Stimulated activated CD4-positive, alpha-beta T cell treated with anti-CD3 and anti-CD28 coated beads, Interleukin-1b, Interleukin-23, amount 100 ng/mL, for 4 hours (primary cell): ENCODE measurements at regions not wholly inside any gene's neighbourhood (a gene's known extent, or its start where the extent isn't known, plus 50 kb on each side); places are given as distances from the start of the nearest gene placed in this dataset.

Source experiments
- DNase-seq, 2 donors: peaks; one replicate each; pipeline ENCODE4 v3.0.0-alpha.2; 2020; ENCODE audit warnings: low read depth in 2 of 2

DNA sequence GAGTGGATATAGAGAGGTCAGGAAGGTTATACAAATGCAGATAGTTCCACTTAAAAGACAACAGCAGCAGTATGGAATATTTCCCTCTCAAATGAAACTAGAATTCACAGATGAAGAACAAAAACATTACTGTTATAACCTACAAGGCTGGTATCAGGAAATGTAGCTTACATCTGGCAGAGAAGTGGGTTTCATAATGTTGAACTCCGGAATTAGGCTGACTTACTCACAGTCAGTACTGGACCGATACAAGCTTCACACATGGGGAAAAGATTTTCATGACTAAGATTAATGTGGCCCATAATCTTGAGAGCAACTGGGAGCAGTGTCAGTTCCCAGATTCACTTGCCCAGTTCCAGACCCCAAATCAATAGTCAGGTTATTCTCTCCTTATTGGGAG, 353.9 kb downstream of the DUSP6 start:
- no peak for DNase-seq

DNA sequence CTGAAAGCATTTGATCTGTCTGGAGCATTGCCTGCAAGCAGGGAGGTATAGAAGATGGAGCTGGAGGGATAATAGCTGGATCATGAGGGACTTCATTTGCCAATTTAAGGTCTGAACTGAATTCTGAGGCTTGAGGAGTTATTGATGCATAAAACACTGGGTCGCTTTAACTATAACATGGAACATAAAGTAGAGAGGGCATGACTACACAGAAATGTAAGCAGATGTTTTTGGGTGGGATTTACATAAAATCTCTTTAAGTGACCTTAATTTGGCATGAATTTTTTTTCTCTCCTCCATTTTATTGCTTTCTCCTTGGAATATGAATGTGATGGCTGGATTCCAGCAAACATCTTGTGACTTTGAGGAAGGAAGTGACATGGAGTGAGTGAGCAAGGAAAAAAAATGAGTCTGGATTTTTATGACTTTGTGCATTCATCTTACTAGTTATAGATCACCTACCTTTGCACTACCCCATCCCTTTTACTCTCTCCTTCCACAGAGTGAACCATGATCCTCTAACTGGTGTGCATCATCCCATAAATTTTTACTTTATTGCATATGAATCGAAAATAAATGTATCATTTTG, 356.0 kb downstream of the DUSP6 start:
- DNase-seq = no peak

DNA sequence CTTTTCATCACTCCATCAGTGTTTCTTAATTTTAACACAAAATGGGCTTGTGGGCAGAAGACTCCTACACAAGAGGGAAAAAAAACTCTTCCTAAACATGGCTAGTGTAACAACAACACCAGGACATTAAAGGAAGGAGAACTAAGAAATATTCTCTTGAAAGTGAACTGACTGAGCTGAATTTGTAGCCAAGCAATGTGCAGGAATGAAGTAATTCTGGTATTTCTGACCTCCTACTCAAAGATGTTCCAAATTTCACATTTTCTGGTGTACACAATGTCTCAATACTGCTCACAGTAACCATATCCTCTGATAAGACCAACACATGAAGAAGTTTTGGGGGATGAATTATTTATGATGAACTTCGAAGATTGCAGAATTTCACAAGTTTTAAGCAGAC, 357.3 kb downstream of the DUSP6 start:
- DNase-seq = no peak

DNA sequence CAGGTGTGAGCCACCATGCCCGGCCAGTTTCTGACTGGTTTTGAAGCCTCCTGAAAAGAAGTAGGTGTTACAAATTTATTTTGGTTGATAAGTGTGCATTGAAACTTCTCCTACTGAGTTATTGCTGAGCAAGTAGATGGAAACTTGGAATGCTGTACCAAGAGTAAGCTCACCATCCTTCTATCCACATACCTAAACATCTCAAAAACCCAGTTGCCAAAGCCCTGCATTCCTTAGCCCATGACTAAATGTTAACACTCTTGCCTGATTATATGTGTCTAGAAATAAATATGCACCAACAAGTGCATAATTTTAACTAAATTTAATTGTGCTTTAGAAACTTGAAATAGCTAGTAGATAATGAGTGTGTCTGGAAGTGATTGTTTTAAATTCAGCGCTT, 357.8 kb downstream of the DUSP6 start:
- DNase-seq = no peak

DNA sequence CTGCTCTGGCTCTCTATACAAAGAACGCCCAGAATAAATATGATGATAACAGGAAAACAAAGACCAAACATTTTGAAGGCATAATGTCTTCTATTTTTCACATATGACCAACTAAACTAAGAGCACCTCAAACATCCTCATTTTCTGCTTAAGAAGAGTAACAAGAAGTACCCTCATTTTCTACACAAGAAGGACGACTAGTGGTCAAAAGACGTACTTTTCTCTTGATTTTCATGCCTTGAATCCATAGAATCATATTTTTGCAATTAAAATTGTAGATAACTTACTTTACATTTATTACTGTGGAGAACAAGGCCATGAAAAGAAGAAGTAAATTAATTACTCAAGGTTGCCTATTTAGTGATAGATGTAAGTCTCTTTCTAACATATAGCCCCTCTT, 358.6 kb downstream of the DUSP6 start:
- DNase-seq = no peak

DNA sequence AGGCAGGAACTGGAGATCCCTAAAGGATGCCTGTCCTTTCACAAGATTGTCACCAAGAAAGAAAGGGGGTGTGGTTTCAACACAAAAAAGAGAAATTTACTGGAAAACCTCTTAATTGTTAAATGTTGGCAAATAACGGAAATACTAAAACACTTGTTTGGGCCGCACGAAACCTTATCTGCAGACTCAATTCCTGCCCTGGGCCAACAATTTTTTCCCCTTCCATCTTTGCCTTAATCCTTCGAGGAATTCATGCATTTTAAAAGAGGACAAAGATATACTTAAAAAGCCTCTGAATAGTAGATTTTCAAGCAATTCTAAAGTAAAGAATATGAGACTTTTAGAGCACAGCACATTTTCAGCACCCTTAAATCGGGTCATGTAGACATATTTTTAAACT, 366.2 kb downstream of the DUSP6 start:
- no peak for DNase-seq

DNA sequence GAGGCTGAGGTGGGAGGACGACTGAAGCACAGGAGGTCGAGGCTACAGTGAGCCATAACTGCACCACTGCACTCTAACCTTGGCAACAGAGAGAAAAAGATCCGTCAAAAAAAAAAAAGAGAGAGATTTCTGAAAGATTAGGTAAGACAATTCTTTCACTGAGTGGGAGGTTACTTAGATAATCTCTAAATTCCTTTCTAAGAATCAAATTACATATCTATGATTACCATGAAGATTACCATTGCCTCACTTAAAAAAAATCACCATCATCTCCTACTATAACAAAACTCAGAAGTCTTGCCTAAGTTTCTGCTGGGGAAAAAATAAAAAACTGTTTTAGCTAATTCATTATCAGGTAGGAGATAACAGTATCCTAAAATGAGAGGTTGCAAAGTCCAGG, 366.7 kb downstream of the DUSP6 start:
- no peak for DNase-seq

DNA sequence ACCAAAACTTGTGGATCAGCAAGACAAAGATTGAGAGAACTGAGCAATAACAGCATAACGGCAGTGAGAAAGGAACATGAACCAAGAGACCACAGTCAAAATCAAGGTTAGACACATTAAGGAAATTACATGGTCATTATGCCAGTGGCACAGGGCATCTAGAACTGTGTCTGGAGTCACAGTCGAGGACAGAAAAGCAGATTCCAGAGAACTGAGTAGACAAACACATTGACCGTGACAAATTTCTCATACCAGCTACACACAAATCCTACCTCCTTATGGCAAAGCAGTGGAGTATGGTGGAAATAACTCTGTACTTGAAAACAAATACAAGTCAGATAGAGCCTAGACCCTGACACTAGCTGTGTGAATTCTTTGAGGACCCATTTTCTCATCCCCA, 367.3 kb downstream of the DUSP6 start:
- DNase-seq = no peak

DNA sequence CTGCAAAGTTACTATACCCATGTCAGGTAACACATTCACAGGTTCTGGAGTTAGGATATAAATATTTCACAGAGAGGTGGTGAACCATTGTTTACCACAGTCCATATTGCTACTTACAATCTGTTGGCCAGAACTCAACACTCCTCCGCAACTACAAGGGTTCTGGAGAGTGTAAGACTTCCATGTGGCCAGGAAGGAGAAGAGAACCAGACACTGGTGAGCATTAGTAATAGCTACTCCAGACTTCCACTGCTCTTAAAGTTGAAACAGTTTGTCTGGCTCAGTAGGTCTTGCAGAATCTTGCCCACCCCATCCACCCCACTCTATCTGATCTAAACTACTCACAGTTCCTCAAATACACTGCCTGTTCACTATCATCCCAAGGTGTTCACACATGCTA, 369.6 kb downstream of the DUSP6 start:
- DNase-seq = no peak

DNA sequence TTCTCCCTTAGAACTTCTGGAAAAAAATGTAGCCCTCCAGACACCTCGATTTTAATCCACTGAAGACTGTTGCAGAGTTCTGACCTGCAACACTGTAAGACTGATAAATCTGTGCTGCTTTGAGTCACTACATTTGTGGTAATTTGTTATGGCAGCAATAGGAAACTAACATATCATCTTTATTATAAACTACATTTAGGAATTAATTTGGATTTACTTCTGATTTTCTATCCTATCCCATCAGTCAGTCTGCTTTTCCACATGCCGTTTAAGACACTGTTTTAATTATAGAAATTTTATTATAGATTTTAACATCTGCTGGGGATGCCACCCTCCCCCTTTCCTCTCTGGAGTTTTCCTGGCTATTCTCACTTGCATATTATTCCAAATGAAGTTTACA, 375.2 kb downstream of the DUSP6 start:
- no peak for DNase-seq

DNA sequence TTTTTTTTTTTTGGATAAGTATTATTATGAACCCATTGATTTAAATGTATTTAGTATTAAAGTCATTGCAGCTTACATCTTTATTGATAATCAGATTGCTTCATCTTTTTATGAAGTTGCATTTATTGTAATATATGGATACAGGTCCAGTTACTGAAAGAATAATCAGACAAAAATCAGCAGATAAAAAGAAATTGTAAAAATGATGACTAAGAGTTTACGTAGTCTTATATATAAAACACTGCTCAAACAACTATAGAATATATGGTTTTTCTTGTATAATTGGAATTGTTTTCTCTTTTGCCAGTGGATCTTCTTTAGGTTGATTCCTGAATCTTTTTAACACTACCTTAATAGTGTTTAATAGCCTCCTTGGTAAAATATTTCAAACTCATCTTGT, 378.3 kb downstream of the DUSP6 start:
- no peak for DNase-seq

DNA sequence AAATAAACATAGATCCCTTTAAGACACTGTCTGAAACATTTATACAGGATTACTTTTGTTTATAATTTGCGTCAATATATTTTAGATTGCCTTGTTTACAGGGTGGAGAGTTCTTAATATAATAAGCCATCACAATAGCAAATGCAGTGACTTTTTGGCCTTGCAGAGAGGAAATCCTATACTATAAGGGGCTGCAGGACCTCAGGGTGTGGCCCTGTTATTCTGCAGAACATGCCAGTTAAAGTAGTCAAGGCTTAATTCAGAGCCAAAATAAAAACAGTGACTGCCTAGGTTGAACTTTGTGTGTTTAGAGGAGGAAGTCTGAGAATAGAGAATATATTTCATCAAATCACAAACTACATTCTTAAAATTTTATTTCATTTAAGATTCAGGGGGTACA, 381.6 kb downstream of the DUSP6 start:
- no peak for DNase-seq

DNA sequence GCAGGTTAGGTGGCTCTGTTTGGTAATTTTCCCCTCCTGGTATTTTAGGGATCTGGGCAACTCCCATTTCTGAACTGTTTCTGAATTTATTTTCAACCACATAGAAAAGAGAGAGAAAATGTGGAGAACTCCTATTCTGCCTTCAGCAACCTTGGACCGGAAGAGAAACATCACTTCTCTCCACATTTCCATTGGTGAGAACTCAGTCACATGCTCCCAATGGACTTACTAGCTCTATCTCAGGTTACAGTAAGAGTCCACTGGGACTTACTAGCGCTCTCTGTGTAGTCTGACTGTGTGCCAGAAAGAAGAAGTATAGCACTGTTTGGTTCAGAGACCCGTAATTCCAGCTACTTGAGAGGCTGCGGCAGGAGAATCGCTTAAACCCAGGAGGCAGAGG, 383.2 kb downstream of the DUSP6 start:
- DNase-seq = no peak

DNA sequence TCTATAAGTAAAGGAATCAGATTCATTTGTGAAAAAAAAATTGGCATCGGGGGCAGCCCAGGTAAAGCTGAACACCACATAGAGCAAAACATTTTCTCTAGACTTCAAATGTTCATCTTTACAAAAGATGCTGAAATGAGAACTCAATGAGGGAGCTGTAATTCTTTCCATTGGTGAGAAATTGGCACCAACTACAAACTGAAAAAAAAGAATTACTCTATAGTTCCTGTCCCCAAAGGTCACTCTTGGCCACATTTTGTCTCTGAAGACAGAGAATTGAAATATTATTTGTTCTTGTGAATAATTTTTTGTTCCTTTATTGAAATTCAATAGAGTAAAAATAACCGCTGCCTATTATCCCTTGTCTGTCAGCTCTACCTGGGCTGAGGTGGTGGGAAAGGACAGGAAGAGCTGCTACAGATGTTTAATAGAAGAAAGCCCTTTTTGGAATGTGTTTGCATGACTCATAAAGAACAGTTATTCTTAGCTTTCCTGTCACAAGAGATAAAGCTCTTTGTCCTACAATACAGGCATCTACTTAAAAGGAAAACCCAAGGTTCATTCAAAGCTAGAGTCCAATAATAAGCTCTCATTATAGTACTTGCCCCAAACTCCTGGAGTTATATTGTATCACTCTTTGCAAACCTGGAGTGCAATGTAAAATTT, 380.1 kb upstream of the KITLG start:
- DNase-seq = no peak

DNA sequence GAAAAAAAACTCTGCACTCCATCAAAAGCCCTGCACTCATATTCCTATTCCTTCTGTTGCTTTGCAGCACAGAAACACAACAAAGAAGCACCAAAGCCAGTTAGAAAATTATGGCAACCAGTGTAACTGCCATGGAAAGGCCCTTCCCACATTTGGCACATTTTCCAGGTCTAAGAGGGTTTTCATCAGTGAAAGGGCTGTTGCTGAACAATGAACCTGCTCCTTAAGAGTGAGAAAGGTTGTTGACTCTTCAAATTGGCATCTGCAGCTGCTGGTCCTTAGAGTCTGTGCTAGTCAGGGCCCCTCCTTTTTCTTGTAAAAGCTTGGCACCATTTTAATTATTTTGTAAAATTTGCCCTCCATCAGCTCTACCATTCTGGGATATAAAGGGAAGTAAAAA, 378.7 kb upstream of the KITLG start:
- DNase-seq = no peak

DNA sequence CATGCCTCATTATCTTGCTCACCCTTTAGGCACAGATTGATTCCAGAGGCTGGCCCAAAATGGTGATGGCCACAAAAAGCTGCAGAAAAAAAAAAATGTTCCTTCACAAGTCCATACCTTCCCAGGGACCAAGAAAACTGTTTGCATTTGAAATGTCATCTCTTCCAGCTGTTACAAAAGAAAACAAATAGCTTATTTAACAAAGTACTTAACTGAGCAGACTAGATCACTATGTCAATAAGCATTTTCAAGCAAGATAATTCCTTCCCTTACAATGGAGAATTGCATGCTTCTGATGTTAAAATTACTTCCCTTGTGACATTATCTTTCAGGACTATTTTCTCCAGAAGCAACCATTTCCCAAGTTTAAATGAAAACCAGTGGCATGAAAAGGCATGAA, 377.9 kb upstream of the KITLG start:
- DNase-seq = no peak

DNA sequence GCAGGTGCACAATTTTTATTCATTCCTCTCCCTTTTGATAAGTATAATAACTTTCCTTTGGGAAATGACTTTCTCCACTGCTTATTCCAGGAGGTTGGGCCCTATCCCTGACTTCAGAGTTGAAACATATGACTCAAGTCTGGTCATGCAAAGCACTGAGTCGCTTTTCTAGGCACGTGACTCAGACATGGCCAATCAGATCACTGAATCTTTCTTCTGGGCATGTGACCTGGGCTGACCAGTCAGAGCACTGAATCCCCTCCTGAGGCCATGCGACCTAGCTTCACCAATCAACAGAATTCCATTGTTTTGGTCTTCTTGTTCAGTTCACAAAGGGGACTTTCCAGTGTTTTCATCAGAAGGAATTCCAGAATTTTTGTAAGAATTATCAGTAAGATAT, 377.1 kb upstream of the KITLG start:
- DNase-seq = no peak

DNA sequence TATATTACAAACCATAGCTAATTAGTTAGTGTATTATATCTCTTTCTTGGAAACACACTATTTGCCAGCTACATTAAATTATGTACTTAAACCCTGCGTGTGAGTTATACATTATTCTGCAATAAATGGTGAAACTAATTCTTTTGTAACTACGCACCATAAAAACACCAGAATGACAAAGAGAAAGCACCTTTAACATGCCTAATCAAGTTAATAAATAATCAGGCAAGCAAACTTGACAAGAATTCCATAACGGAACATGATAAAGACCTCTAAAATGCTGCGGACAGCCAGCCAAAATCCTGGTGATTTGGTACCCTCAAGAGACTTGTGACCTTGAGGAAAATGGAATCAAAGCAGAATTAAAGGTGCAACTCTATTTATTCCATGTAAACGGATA, 375.3 kb upstream of the KITLG start:
- no peak for DNase-seq

DNA sequence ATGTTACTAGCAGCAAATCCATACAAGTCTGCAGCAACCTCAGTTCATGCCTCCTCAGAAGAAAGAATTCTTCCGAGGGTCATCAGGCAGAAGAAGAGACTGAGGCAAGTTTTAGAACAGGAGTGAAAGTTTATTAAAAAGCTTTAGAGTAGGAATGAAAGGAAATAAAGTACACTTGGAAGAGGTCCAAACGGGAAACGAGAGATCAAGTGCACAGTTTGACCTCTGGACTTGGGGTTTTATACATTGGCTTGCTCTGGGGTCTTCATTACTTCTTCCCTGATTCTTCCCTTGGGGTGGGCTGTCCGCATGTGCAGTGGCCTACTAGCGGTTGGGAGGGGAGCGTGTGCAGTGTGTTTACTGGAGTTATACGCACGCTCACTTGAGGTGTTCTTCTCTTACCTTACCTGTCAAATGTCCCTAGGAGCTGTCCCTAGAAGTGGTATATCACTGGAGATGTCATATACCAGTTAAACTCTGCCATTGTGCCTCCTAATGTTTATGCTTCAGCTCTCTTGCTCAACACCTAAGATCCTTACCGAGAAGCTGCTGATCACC, 372.8 kb upstream of the KITLG start:
- no peak for DNase-seq

DNA sequence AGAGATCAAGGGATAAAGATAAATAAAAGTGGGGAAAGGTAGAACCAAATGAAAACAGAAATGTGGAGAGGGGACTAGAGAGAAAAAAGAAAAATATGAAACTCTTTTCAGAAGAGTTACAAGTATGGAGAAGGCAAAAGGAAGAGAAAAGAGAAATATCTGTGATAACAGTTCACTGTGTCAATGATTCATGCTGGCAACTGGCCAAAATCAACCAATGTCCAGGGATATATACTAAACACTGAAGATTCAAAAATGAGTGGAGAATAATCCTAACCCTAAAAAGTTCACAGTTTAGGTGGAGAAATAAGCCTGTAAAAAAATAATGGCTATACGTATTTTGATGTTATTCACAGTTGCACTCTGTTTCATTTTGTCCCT, 372.3 kb upstream of the KITLG start:
- DNase-seq = no peak

DNA sequence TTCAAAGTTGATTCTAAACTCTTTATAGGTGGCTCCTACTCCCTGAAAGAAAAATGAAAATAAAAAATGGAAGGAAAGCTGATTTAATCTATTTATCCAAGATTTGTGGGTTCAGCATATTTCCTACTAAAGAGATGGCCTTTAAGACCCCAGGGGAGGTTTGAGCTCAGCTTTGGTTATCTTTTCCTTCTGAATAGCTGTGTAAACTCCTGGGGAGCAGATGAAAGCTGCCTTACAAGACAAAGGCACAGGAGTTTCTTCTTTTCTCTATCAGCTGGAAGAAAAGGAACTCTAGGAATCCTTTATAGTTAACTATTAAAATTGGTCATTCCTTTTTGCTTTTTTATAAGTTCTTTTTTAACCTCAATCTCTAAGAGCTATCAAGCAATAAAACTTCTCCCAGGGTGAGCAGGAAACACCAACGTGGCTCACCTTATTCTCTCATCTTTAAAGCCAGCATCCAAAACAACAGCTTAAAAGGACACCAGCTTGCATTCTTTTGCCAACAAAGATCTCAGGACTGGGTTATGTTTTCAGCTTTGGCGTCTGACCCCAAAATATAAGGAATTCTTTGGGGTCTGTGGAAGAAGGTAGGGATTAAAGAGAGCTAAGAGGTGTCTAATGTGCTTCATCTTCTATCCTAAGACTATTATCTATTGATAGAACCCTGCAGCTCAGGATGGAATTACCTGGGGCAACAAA, 371.7 kb upstream of the KITLG start:
- no peak for DNase-seq

DNA sequence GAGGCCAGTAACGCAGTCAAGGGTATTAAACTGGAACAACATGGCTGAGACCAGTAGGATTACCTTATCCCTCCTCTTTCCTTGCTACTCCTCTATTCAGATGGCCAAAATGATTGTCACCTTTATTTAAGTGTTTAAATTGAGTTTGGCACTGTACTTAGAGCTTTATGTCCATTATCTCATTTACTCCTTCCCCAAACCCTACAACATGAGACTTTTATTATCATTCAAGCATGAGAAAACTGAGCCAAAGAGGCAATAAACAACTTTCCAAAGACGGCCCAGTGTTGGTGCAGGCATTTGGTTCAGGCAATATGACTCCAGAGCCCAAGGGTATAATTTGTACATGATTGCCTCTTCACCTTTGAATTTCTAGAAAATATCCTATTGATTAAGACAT, 370.9 kb upstream of the KITLG start:
- DNase-seq = no peak

DNA sequence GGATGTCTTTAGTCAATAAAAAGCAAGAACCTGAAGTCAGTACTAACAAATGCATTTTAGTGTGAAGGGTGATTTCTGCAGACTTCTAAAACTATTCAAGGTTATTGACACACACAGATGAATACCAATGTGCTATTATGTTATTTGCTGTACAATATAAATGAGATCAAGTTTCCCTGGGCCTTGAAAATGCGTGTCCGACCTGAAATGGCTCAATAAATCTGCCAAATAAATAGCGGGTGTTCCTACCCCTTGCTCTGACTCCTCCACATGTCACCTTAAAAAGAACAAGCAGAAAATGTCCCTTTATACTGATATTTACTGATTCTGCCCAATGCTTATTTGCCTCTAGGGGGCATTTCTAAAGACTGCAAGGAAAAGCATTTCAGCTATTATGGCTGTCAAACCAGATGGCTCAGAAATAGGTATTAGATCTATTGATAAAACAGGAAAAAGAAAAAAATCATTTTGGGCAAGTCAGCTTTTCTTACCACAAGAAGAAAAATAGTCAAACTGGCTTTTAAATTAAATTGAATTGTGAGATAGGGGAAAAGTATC, 367.3 kb upstream of the KITLG start:
- no peak for DNase-seq
